OCI-LY7 (cell line): ENCODE measurements at regions not wholly inside any gene's neighbourhood (a gene's known extent, or its start where the extent isn't known, plus 50 kb on each side); places are given as distances from the start of the nearest gene placed in this dataset.

Experiments used
- BruUV-seq: library from RNA; stranded (reverse); fragments of 400-500 nt; replicated peaks from 2 replicates; lab custom pipeline; 2021; lab: Mats Ljungman, UMichigan
- CTCF ChIA-PET: fragments of 300-600 bp; sonication (Branson Sonifier 250); formaldehyde crosslinking; loops from one replicate; lab custom pipeline; 2022; ENCODE audit warnings: antibody characterized with exemption; ENCODE audit not compliant: unreplicated experiment; lab: Charles Lee
- POLR2A ChIA-PET: fragments of 300-600 bp; sonication (Branson Sonifier 250); formaldehyde crosslinking; loops from one replicate; lab custom pipeline; 2022; ENCODE audit warnings: antibody characterized with exemption; lab: Charles Lee
- DNase-seq: peaks from one replicate; pipeline ENCODE4 v3.0.0-alpha.2; 2015; ENCODE audit warnings: low spot score
- H2AFZ ChIP-seq: fragments of 200-600 bp; sonication (generic), shearing (Covaris generic); 2 replicates; pipeline ENCODE4 v1.6.1; 2014; ENCODE audit warnings: mild to moderate bottlenecking, antibody characterized with exemption, low read length, moderate library complexity
- H3K27ac ChIP-seq: fragments of 200-600 bp; sonication (generic); 2 replicates; pipeline ENCODE4 v1.5.1; 2014; ENCODE audit warnings: mixed run types, low read depth, mild to moderate bottlenecking, moderate library complexity, low read length, inconsistent platforms; ENCODE audit not compliant: poor library complexity, severe bottlenecking
- H3K36me3 ChIP-seq: fragments of 200-600 bp; sonication (generic); 2 replicates; pipeline ENCODE4 v1.6.1; 2014; ENCODE audit warnings: mild to moderate bottlenecking, antibody characterized with exemption, low read length, moderate library complexity, mixed read lengths; ENCODE audit not compliant: insufficient read depth
- H3K4me1 ChIP-seq: fragments of 200-600 bp; sonication (generic); 2 replicates; pipeline ENCODE4 v1.5.1; 2014; ENCODE audit warnings: mild to moderate bottlenecking, low read length; ENCODE audit not compliant: insufficient read depth, poor library complexity, severe bottlenecking
- H3K4me2 ChIP-seq: fragments of 200-600 bp; sonication (generic); 2 replicates; pipeline ENCODE4 v1.6.1; 2014; ENCODE audit warnings: mild to moderate bottlenecking, low read length
- H3K4me3 ChIP-seq: fragments of 200-600 bp; sonication (generic); 2 replicates; pipeline ENCODE4 v1.5.1; 2014; ENCODE audit warnings: mild to moderate bottlenecking, low read depth, low read length; ENCODE audit not compliant: poor library complexity, severe bottlenecking
- H3K79me2 ChIP-seq: fragments of 200-600 bp; sonication (generic); 2 replicates; pipeline ENCODE4 v1.6.1; 2016; ENCODE audit warnings: low read depth, mild to moderate bottlenecking, low read length, moderate library complexity, mixed read lengths; ENCODE audit not compliant: insufficient read depth
- H3K9me2 ChIP-seq: fragments of 200-600 bp; sonication (generic); 2 replicates; pipeline ENCODE4 v1.6.1; 2016; ENCODE audit warnings: mild to moderate bottlenecking, low read length, mixed read lengths; ENCODE audit not compliant: insufficient read depth
- H3K9me3 ChIP-seq: fragments of 200-600 bp; sonication (generic); 2 replicates; pipeline ENCODE4 v1.6.1; 2014; ENCODE audit warnings: mild to moderate bottlenecking, mixed run types, low read length, mixed read lengths
- H4K20me1 ChIP-seq: fragments of 200-600 bp; sonication (generic); 2 replicates; pipeline ENCODE4 v1.6.1; 2014; ENCODE audit warnings: mild to moderate bottlenecking, antibody characterized with exemption, low read length, moderate library complexity, mixed read lengths; ENCODE audit not compliant: insufficient read depth
- EZH2phosphoT487 ChIP-seq: fragments of 200-600 bp; sonication (generic); IDR thresholded peaks from 2 replicates; pipeline ENCODE4 v1.6.1; 2018; ENCODE audit warnings: low read depth, borderline replicate concordance, mild to moderate bottlenecking, mixed run types, antibody characterized with exemption, low read length, moderate library complexity, mixed read lengths
- intact Hi-C: fragments of 100-400 bp; cut with micrococcal nuclease; formaldehyde crosslinking; loops from one replicate; pipeline ENCODE4 v1.10.0; 2022; ENCODE audit not compliant: unreplicated experiment
- TF ChIP-seq, protein P1 (sequence below): fragments of 200-600 bp; sonication (generic); conservative IDR thresholded peaks from 2 replicates; pipeline ENCODE4 v1.5.1; 2014; ENCODE audit warnings: mild to moderate bottlenecking, antibody characterized with exemption, low read length, moderate library complexity, mixed read lengths

DNA sequence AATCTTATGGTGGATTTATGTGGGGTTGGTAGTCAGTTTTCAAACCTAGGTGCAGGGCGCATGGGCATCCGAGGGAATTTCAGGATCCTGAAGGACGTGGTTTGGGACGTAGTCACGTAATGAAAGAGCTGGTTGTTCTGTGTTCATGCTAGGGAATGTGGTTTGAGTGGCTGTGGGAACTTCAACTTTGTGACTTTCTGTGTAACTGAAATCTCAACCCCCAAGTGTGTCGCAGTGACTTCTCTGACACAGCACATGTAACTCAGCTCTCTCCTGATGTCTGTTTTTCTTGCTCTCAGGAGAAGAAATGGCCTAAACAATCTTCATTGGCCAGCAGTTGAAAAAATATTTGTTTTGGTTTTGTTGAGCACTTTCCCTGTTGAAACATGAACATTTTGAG lies 199.0 kb downstream of the PTEN start:
- Histone ChIP-seq H3K27ac (no peak overlapping the region), H4K20me1 (no peaks in the 10 kb centered on the region), H2AFZ (peak overlapping the region; percentile 86), H3K36me3 (no peaks in the 10 kb centered on the region), H3K9me2 (no peaks in the 10 kb centered on the region), H3K4me3 (no peak overlapping the region), H3K4me2 (no peak overlapping the region), H3K4me1 (peaks cover 65% of the 10 kb centered on the region), H3K9me3 (no peaks in the 10 kb centered on the region), H3K79me2 (no peaks in the 10 kb centered on the region)
- POLR2A ChIA-PET = interaction anchor here (0.8 to 2.7 kb wide), 10 partner anchors 10 to 136 kb away, joined by 3 to 10 read pairs (median 3); no protein-coding TSS in a partner anchor
- intact Hi-C loops = loop anchor here (5.0 kb wide), 1 partner anchor 825 kb away; no protein-coding TSS in a partner anchor
- no peak for DNase-seq
- CTCF ChIA-PET = no interaction called here
- TF ChIP-seq, protein P1, sequence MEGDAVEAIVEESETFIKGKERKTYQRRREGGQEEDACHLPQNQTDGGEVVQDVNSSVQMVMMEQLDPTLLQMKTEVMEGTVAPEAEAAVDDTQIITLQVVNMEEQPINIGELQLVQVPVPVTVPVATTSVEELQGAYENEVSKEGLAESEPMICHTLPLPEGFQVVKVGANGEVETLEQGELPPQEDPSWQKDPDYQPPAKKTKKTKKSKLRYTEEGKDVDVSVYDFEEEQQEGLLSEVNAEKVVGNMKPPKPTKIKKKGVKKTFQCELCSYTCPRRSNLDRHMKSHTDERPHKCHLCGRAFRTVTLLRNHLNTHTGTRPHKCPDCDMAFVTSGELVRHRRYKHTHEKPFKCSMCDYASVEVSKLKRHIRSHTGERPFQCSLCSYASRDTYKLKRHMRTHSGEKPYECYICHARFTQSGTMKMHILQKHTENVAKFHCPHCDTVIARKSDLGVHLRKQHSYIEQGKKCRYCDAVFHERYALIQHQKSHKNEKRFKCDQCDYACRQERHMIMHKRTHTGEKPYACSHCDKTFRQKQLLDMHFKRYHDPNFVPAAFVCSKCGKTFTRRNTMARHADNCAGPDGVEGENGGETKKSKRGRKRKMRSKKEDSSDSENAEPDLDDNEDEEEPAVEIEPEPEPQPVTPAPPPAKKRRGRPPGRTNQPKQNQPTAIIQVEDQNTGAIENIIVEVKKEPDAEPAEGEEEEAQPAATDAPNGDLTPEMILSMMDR = no peak
- TF ChIP-seq EZH2phosphoT487 = no peak
- BruUV-seq = no TSS peak

DNA sequence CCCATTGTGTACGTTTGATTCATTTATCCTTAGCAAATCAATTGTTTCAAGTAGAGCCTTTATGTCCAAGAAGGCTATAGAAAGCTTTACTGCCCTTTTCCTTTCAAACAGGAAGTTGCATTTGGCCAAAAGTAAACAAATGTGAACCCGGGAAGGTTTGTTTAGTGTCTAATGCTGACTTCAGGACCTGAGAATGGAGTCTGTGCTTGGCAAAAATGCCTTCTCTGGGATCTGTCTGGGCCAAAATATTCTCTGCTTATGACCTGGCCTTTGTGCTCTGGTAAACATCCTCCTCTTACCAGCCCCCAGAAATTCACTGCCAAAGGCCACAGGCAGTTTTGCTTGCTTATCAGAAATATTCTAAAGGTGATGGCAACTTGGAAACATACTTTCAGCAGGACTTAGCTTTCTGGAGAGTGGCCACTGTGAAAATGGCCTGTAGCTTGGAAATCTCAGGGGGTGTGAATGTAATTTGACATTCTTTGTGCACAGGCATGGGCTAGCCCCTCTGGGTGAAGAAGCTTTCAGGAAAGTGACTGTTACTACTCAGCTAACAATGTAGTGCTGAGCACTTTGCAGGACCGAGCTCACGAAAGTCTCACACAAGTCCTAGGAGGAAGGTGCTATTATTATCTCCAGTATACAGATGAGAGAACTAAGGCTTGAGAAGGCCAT lies 199.5 kb downstream of the PTEN start:
- Histone ChIP-seq H3K4me1 (peaks cover 71% of the 10 kb centered on the region), H3K9me3 (no peaks in the 10 kb centered on the region), H3K27ac (peak overlapping the region; percentile 3), H3K4me3 (no peak overlapping the region), H3K4me2 (peak overlapping the region; percentile 6; the same call in 1 of the 2 replicates), H4K20me1 (no peaks in the 10 kb centered on the region), H3K36me3 (no peaks in the 10 kb centered on the region), H2AFZ (peak overlapping the region; percentile 86), H3K79me2 (no peaks in the 10 kb centered on the region), H3K9me2 (no peaks in the 10 kb centered on the region)
- intact Hi-C loops = loop anchor here (5.0 kb wide), 1 partner anchor 824 kb away; no protein-coding TSS in a partner anchor
- ChIA-PET CTCF (interaction anchor here (1.3 kb wide), 1 partner anchor 10 kb away, joined by 3 read pairs; no protein-coding TSS in a partner anchor), POLR2A (interaction anchor here (0.7 to 2.7 kb wide), 15 partner anchors 10 to 167 kb away, joined by 3 to 10 read pairs (median 3); no protein-coding TSS in a partner anchor)
- TF ChIP-seq, protein P1 = no peak
- TF ChIP-seq EZH2phosphoT487 = no peak
- no peak for DNase-seq
- no TSS peak for BruUV-seq
